Stomach smooth muscle (tissue), 2 donors: ENCODE measurements at regions not wholly inside any gene's neighbourhood (a gene's known extent, or its start where the extent isn't known, plus 50 kb on each side); places are given as distances from the start of the nearest gene placed in this dataset.
"Not testable (repeated sequence)": the region's sequence is repeated elsewhere in the genome, so short reads cannot be mapped to it uniquely, and the experiment has no call there.

Experiments used
- H3K27ac ChIP-seq: one replicate; pipeline ENCODE4 v1.7.0; 2013; ENCODE audit warnings: mild to moderate bottlenecking, low read length, inconsistent platforms
- H3K27me3 ChIP-seq, 2 donors: one replicate each; pipeline ENCODE4 v1.7.0; 2013; ENCODE audit warnings: low read length in 2 of 2; ENCODE audit not compliant: insufficient read depth in 2 of 2, control insufficient read depth in 1 of 2
- H3K36me3 ChIP-seq, 2 donors: one replicate each; pipeline ENCODE4 v1.7.0; 2013; ENCODE audit warnings: low read length in 2 of 2; ENCODE audit not compliant: control insufficient read depth in 2 of 2, insufficient read depth in 2 of 2
- H3K4me1 ChIP-seq: one replicate; pipeline ENCODE4 v1.7.0; 2013; ENCODE audit warnings: low read length; ENCODE audit not compliant: control insufficient read depth, insufficient read depth
- H3K4me3 ChIP-seq, 2 donors: one replicate each; pipeline ENCODE4 v1.7.0; 2013; ENCODE audit warnings: low read length in 2 of 2
- H3K9ac ChIP-seq, 2 donors: one replicate each; pipeline ENCODE4 v1.7.0; 2013; ENCODE audit warnings: low read length in 2 of 2, mild to moderate bottlenecking in 1 of 2
- H3K9me3 ChIP-seq, 2 donors: one replicate each; pipeline ENCODE4 v1.7.0; 2013; ENCODE audit warnings: low read length in 2 of 2; ENCODE audit not compliant: control insufficient read depth in 2 of 2
- donor health status: healthy.
- donor health status: Pancreatic carcinoma.

DNA sequence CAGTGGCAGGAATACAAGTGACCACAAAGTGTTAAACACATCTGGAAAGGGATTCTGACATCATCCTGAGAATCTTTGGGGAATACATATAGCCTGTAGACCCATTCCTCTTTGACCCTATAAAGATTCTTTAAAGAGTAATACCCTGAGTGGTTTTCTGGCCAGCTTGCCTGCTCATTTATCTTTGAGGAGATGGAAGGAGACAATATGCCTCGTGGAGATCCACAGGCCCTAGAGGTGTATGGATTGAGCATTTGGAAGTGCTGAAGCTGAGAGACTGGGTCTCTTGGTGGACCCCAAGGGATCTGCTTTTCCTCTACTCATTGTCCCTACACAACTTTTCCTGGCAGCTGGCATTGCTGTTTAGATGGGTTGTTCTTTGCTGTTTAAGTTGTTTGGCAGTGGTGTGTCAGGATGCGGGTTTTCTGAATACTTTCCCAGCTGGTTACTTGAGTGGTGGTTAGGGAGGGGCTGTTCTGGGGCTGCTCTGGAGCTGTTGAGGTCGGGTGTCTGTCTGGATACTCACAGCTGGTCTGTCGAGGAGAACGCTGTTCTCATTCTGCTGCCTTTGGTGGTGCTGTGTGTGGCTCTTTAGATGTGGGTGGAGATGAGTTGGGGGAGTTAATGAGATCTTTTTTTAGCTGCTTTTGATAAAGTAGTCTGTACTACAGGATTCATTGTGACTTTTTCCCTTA, 50.1 kb upstream of the FAM72C start:
- not testable (repeated sequence) for H3K9ac ChIP-seq, H3K4me1 ChIP-seq, H3K27ac ChIP-seq, H3K36me3 ChIP-seq, H3K4me3 ChIP-seq, H3K27me3 ChIP-seq, H3K9me3 ChIP-seq
